Activated CD8-positive, alpha-beta memory T cell treated with anti-CD3 and anti-CD28 coated beads for 48 hours (primary cell): ENCODE measurements at regions not wholly inside any gene's neighbourhood (a gene's known extent, or its start where the extent isn't known, plus 50 kb on each side); places are given as distances from the start of the nearest gene placed in this dataset.

ENCODE experiments used
- DNase-seq, 3 experiments: peaks; one replicate each; pipeline ENCODE4 v3.0.0-alpha.2; 2020; ENCODE audit warnings: low read depth in 2 of 3, low spot score in 2 of 3

- no peak for DNase-seq
Observed at GRCh38 chr3:28940994-28941393, 339.9 kb upstream of the RBMS3 start.

- no peak for DNase-seq
Observed at GRCh38 chr3:28947061-28947460, 333.8 kb upstream of the RBMS3 start.

- DNase-seq, result no peak
Observed at GRCh38 chr3:28947751-28948150, 333.1 kb upstream of the RBMS3 start.

- DNase-seq, result no peak
Observed at GRCh38 chr3:28948685-28949084, 332.2 kb upstream of the RBMS3 start.

GRCh38 chr3:28949580-28949979 lies 331.3 kb upstream of the RBMS3 start:
- DNase-seq, result no peak

GRCh38 chr3:28950614-28951013 lies 330.3 kb upstream of the RBMS3 start:
- no peak for DNase-seq

GRCh38 chr3:28951772-28952556 lies 328.9 kb upstream of the RBMS3 start:
- no peak for DNase-seq

- no peak for DNase-seq
Observed at GRCh38 chr3:28958656-28959055, 322.2 kb upstream of the RBMS3 start.

GRCh38 chr3:28971156-28971555 lies 309.7 kb upstream of the RBMS3 start:
- DNase-seq, result no peak

- no peak for DNase-seq
Observed at GRCh38 chr3:28972921-28973320, 307.9 kb upstream of the RBMS3 start.

- no peak for DNase-seq
Observed at GRCh38 chr3:28973609-28974008, 307.3 kb upstream of the RBMS3 start.

- DNase-seq, result no peak
Observed at GRCh38 chr3:28978092-28978491, 302.8 kb upstream of the RBMS3 start.

- DNase-seq, result no peak
Observed at GRCh38 chr3:28980131-28980530, 300.7 kb upstream of the RBMS3 start.

- DNase-seq, result no peak
Observed at GRCh38 chr3:28980631-28981030, 300.2 kb upstream of the RBMS3 start.

- no peak for DNase-seq
Observed at GRCh38 chr3:28982906-28983305, 298.0 kb upstream of the RBMS3 start.

GRCh38 chr3:28986922-28987321 lies 293.9 kb upstream of the RBMS3 start:
- no peak for DNase-seq

- no peak for DNase-seq
Observed at GRCh38 chr3:28989646-28990089, 291.2 kb upstream of the RBMS3 start.

GRCh38 chr3:28994161-28994905 lies 286.5 kb upstream of the RBMS3 start:
- DNase-seq, result no peak

GRCh38 chr3:29004885-29005599 lies 275.8 kb upstream of the RBMS3 start:
- DNase-seq, result no peak

- DNase-seq, result no peak
Observed at GRCh38 chr3:29005862-29006261, 275.0 kb upstream of the RBMS3 start.

- no peak for DNase-seq
Observed at GRCh38 chr3:29011441-29011840, 269.4 kb upstream of the RBMS3 start.

GRCh38 chr3:29011966-29012365 lies 268.9 kb upstream of the RBMS3 start:
- no peak for DNase-seq
